WTC11 (cell line): ENCODE measurements at regions not wholly inside any gene's neighbourhood (a gene's known extent, or its start where the extent isn't known, plus 50 kb on each side); places are given as distances from the start of the nearest gene placed in this dataset.

Experiments
- CBFB ChIP-seq: sonication (generic); formaldehyde crosslinking; IDR thresholded peaks from 2 replicates; pipeline ENCODE4 v1.8.1; 2022; ENCODE audit warnings: mild to moderate bottlenecking, low read depth, missing genetic modification reagents
- CREB1 ChIP-seq: sonication (generic); formaldehyde crosslinking; IDR thresholded peaks from 2 replicates; pipeline ENCODE4 v1.8.0; 2023; ENCODE audit warnings: mild to moderate bottlenecking, missing genetic modification reagents
- IRF2 ChIP-seq: sonication (generic); formaldehyde crosslinking; IDR thresholded peaks from 2 replicates; pipeline ENCODE4 v1.8.0; 2022; ENCODE audit warnings: low read depth, missing genetic modification reagents, borderline replicate concordance
- MXD4 ChIP-seq: fragments of 250-450 bp; sonication (Bioruptor Pico); IDR thresholded peaks from 2 replicates; pipeline ENCODE4 v1.8.0; 2021; ENCODE audit warnings: mild to moderate bottlenecking, moderate library complexity, borderline replicate concordance
- NFYB ChIP-seq: sonication (generic); formaldehyde crosslinking; conservative IDR thresholded peaks from 2 replicates; pipeline ENCODE4 v1.8.0; 2022; ENCODE audit warnings: low read depth, missing genetic modification reagents
- SMAD3 ChIP-seq: sonication (generic); formaldehyde crosslinking; IDR thresholded peaks from 2 replicates; pipeline ENCODE4 v1.8.0; 2022; ENCODE audit warnings: missing genetic modification reagents, mild to moderate bottlenecking, borderline replicate concordance
- TCF7 ChIP-seq: sonication (generic); formaldehyde crosslinking; IDR thresholded peaks from 2 replicates; pipeline ENCODE4 v1.8.0; 2022; ENCODE audit warnings: mild to moderate bottlenecking, low read depth, missing genetic modification reagents, moderate library complexity
- ZNF138 ChIP-seq: sonication (generic); formaldehyde crosslinking; conservative IDR thresholded peaks from 2 replicates; pipeline ENCODE4 v1.8.1; 2022; ENCODE audit warnings: mild to moderate bottlenecking, moderate library complexity, missing genetic modification reagents
- ZNF671 ChIP-seq: fragments of 250-450 bp; sonication (Bioruptor Pico); IDR thresholded peaks from 2 replicates; pipeline ENCODE4 v1.8.0; 2021; ENCODE audit warnings: mild to moderate bottlenecking
- TF ChIP-seq, protein P1 (sequence below): fragments of 200-600 bp; IDR thresholded peaks from 2 replicates; pipeline ENCODE4 v1.8.0; 2022; ENCODE audit warnings: antibody characterized with exemption
- TF ChIP-seq, protein P2 (sequence below): sonication (generic); formaldehyde crosslinking; IDR thresholded peaks from 2 replicates; pipeline ENCODE4 v1.8.1; 2023; ENCODE audit warnings: mild to moderate bottlenecking, missing genetic modification reagents, moderate library complexity
- TF ChIP-seq, protein P3 (sequence below): sonication (generic); formaldehyde crosslinking; IDR thresholded peaks from 2 replicates; pipeline ENCODE4 v1.8.1; 2022; ENCODE audit warnings: mild to moderate bottlenecking, missing genetic modification reagents, moderate library complexity, borderline replicate concordance
- TF ChIP-seq, protein P4 (sequence below): sonication (generic); formaldehyde crosslinking; IDR thresholded peaks from 2 replicates; pipeline ENCODE4 v1.8.0; 2022; ENCODE audit warnings: mild to moderate bottlenecking, missing genetic modification reagents
- TF ChIP-seq, protein P5 (sequence below): sonication (generic); formaldehyde crosslinking; IDR thresholded peaks from 2 replicates; pipeline ENCODE4 v1.8.1; 2023; ENCODE audit warnings: mild to moderate bottlenecking, missing genetic modification reagents

DNA sequence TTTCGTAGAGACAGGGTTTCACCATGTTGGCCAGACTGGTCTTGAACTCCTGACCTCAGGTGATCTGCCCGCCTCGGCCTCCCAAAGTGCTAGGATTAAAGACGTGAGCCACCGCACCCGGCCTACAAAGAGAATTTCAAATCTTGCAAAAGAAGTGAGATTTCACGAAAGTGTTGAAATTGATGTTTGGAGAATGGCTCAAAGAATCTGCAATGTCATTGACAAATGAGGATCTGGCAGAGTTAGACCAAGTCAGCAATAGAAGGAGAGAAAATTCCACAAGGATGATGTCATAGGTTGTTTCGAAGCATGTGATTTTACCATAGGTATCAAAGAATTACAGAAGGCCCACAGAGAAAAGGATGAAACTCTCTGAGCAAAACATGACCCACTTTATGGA is 71.7 kb downstream of the LYZL2 start:
- TF ChIP-seq, protein P1, sequence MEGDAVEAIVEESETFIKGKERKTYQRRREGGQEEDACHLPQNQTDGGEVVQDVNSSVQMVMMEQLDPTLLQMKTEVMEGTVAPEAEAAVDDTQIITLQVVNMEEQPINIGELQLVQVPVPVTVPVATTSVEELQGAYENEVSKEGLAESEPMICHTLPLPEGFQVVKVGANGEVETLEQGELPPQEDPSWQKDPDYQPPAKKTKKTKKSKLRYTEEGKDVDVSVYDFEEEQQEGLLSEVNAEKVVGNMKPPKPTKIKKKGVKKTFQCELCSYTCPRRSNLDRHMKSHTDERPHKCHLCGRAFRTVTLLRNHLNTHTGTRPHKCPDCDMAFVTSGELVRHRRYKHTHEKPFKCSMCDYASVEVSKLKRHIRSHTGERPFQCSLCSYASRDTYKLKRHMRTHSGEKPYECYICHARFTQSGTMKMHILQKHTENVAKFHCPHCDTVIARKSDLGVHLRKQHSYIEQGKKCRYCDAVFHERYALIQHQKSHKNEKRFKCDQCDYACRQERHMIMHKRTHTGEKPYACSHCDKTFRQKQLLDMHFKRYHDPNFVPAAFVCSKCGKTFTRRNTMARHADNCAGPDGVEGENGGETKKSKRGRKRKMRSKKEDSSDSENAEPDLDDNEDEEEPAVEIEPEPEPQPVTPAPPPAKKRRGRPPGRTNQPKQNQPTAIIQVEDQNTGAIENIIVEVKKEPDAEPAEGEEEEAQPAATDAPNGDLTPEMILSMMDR = no peak
- no peak for TF ChIP-seq ZNF671 (CRISPR knock-in tag)
- TF ChIP-seq IRF2 (CRISPR knock-in tag) = no peak
- TF ChIP-seq SMAD3 (CRISPR knock-in tag) = no peak
- TF ChIP-seq, protein P2, sequence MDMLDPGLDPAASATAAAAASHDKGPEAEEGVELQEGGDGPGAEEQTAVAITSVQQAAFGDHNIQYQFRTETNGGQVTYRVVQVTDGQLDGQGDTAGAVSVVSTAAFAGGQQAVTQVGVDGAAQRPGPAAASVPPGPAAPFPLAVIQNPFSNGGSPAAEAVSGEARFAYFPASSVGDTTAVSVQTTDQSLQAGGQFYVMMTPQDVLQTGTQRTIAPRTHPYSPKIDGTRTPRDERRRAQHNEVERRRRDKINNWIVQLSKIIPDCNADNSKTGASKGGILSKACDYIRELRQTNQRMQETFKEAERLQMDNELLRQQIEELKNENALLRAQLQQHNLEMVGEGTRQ (CRISPR knock-in tag) = no peak
- TF ChIP-seq, protein P3, sequence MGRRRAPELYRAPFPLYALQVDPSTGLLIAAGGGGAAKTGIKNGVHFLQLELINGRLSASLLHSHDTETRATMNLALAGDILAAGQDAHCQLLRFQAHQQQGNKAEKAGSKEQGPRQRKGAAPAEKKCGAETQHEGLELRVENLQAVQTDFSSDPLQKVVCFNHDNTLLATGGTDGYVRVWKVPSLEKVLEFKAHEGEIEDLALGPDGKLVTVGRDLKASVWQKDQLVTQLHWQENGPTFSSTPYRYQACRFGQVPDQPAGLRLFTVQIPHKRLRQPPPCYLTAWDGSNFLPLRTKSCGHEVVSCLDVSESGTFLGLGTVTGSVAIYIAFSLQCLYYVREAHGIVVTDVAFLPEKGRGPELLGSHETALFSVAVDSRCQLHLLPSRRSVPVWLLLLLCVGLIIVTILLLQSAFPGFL (CRISPR knock-in tag) = no peak
- TF ChIP-seq MXD4 = no peak
- no peak for TF ChIP-seq CREB1 (CRISPR knock-in tag)
- no peak for TF ChIP-seq ZNF138
- TF ChIP-seq, protein P4, sequence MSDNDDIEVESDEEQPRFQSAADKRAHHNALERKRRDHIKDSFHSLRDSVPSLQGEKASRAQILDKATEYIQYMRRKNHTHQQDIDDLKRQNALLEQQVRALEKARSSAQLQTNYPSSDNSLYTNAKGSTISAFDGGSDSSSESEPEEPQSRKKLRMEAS = no peak
- TF ChIP-seq TCF7 = no peak
- TF ChIP-seq, protein P5, sequence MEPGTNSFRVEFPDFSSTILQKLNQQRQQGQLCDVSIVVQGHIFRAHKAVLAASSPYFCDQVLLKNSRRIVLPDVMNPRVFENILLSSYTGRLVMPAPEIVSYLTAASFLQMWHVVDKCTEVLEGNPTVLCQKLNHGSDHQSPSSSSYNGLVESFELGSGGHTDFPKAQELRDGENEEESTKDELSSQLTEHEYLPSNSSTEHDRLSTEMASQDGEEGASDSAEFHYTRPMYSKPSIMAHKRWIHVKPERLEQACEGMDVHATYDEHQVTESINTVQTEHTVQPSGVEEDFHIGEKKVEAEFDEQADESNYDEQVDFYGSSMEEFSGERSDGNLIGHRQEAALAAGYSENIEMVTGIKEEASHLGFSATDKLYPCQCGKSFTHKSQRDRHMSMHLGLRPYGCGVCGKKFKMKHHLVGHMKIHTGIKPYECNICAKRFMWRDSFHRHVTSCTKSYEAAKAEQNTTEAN (CRISPR knock-in tag) = no peak
- TF ChIP-seq CBFB (CRISPR knock-in tag) = no peak
- TF ChIP-seq NFYB = no peak
